ENCODE measurements at regions not wholly inside any gene's neighbourhood (a gene's known extent, or its start where the extent isn't known, plus 50 kb on each side); places are given as distances from the start of the nearest gene placed in this dataset.

GRCh38 chr4:159607809-159608208, 504.9 kb downstream of the RAPGEF2 start (continued):
- TF ChIP-seq, protein P1, sequence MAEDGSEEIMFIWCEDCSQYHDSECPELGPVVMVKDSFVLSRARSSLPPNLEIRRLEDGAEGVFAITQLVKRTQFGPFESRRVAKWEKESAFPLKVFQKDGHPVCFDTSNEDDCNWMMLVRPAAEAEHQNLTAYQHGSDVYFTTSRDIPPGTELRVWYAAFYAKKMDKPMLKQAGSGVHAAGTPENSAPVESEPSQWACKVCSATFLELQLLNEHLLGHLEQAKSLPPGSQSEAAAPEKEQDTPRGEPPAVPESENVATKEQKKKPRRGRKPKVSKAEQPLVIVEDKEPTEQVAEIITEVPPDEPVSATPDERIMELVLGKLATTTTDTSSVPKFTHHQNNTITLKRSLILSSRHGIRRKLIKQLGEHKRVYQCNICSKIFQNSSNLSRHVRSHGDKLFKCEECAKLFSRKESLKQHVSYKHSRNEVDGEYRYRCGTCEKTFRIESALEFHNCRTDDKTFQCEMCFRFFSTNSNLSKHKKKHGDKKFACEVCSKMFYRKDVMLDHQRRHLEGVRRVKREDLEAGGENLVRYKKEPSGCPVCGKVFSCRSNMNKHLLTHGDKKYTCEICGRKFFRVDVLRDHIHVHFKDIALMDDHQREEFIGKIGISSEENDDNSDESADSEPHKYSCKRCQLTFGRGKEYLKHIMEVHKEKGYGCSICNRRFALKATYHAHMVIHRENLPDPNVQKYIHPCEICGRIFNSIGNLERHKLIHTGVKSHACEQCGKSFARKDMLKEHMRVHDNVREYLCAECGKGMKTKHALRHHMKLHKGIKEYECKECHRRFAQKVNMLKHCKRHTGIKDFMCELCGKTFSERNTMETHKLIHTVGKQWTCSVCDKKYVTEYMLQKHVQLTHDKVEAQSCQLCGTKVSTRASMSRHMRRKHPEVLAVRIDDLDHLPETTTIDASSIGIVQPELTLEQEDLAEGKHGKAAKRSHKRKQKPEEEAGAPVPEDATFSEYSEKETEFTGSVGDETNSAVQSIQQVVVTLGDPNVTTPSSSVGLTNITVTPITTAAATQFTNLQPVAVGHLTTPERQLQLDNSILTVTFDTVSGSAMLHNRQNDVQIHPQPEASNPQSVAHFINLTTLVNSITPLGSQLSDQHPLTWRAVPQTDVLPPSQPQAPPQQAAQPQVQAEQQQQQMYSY (CRISPR knock-in tag; IDR thresholded peaks at IDR 0.05): no peak
- TF ChIP-seq ZNF622 (IDR thresholded peaks at IDR 0.05): no peak
- TF ChIP-seq RBBP5 (conservative IDR thresholded peaks at IDR 0.05): no peak
- TF ChIP-seq, protein P2, sequence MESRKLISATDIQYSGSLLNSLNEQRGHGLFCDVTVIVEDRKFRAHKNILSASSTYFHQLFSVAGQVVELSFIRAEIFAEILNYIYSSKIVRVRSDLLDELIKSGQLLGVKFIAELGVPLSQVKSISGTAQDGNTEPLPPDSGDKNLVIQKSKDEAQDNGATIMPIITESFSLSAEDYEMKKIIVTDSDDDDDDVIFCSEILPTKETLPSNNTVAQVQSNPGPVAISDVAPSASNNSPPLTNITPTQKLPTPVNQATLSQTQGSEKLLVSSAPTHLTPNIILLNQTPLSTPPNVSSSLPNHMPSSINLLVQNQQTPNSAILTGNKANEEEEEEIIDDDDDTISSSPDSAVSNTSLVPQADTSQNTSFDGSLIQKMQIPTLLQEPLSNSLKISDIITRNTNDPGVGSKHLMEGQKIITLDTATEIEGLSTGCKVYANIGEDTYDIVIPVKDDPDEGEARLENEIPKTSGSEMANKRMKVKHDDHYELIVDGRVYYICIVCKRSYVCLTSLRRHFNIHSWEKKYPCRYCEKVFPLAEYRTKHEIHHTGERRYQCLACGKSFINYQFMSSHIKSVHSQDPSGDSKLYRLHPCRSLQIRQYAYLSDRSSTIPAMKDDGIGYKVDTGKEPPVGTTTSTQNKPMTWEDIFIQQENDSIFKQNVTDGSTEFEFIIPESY (IDR thresholded peaks at IDR 0.05): no peak
- TF ChIP-seq USF1 (IDR thresholded peaks at IDR 0.05; ENCODE audit: borderline replicate concordance, extremely low read length, insufficient read depth, low read depth, low read length): no peak
- no peak for TF ChIP-seq ZSCAN29 (IDR thresholded peaks at IDR 0.05)
- no peak for TF ChIP-seq MYB (IDR thresholded peaks at IDR 0.05; ENCODE audit: borderline replicate concordance, low read depth, low read length)
- TF ChIP-seq, protein P3, sequence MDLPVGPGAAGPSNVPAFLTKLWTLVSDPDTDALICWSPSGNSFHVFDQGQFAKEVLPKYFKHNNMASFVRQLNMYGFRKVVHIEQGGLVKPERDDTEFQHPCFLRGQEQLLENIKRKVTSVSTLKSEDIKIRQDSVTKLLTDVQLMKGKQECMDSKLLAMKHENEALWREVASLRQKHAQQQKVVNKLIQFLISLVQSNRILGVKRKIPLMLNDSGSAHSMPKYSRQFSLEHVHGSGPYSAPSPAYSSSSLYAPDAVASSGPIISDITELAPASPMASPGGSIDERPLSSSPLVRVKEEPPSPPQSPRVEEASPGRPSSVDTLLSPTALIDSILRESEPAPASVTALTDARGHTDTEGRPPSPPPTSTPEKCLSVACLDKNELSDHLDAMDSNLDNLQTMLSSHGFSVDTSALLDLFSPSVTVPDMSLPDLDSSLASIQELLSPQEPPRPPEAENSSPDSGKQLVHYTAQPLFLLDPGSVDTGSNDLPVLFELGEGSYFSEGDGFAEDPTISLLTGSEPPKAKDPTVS (IDR thresholded peaks at IDR 0.05; ENCODE audit: low read depth, low read length): no peak
